CD14-positive monocyte (primary cell): ENCODE measurements at regions not wholly inside any gene's neighbourhood (a gene's known extent, or its start where the extent isn't known, plus 50 kb on each side); places are given as distances from the start of the nearest gene placed in this dataset.

Source experiments
- DNase-seq, 3 donors: peaks; one replicate each; pipeline ENCODE4 v3.0.0-alpha.2; 2011 to 2022
- H2AFZ ChIP-seq: 2 replicates; pipeline ENCODE4 v1.6.0; 2012; ENCODE audit warnings: mild to moderate bottlenecking, low read depth, low read length, inconsistent platforms; ENCODE audit not compliant: insufficient read depth, poor library complexity, severe bottlenecking
- H3K27ac ChIP-seq, 2 donors: 1 replicate in 1 of 2; 2 replicates in 1 of 2; pipeline ENCODE4 v1.5.1; 2012 to 2013; ENCODE audit warnings: low read length in 2 of 2, control low read depth in 1 of 2, inconsistent platforms in 1 of 2, low read depth in 1 of 2, mild to moderate bottlenecking in 1 of 2
- H3K27me3 ChIP-seq, 2 donors: one replicate each; pipeline versions ENCODE4 v1.6.0 to v1.6.1; 2011 to 2013; ENCODE audit warnings: low read length in 2 of 2; ENCODE audit not compliant: control insufficient read depth in 2 of 2, insufficient read depth in 2 of 2
- H3K36me3 ChIP-seq, 2 donors: replicated peaks in 1 of 2; 1 replicate in 1 of 2; 2 replicates in 1 of 2; pipeline versions ENCODE4 v1.5.1 to v1.6.1; 2012 to 2013; ENCODE audit warnings: low read length in 2 of 2, control low read depth in 1 of 2, inconsistent platforms in 1 of 2, mild to moderate bottlenecking in 1 of 2; ENCODE audit not compliant: insufficient read depth in 2 of 2, control insufficient read depth in 1 of 2
- H3K4me1 ChIP-seq, 2 donors: 1 replicate in 1 of 2; 2 replicates in 1 of 2; pipeline versions ENCODE4 v1.5.1 to v1.6.1; 2012 to 2013; ENCODE audit warnings: low read length in 2 of 2, control low read depth in 1 of 2, inconsistent platforms in 1 of 2, mild to moderate bottlenecking in 1 of 2, moderate library complexity in 1 of 2; ENCODE audit not compliant: insufficient read depth in 2 of 2, control insufficient read depth in 1 of 2
- H3K4me2 ChIP-seq: replicated peaks from 2 replicates; pipeline ENCODE3; 2012; ENCODE audit warnings: low read length, moderate library complexity, mild to moderate bottlenecking; ENCODE audit not compliant: poor library complexity, severe bottlenecking; ENCODE audit errors: extremely low read depth
- H3K4me3 ChIP-seq, 3 experiments: fragments of 200-600 bp in 1 of 3; sonication (generic) in 1 of 3; replicated peaks in 1 of 3; 1 replicate in 2 of 3; 2 replicates in 1 of 3; pipeline ENCODE4 v1.5.1; 2011 to 2013; ENCODE audit warnings: low read length in 3 of 3, mild to moderate bottlenecking in 3 of 3, control low read depth in 2 of 3, low read depth in 2 of 3, inconsistent platforms in 1 of 3, moderate library complexity in 1 of 3
- H3K79me2 ChIP-seq: 2 replicates; pipeline ENCODE4 v1.6.0; 2012; ENCODE audit warnings: mild to moderate bottlenecking, control low read depth, inconsistent platforms, low read length, moderate library complexity; ENCODE audit not compliant: insufficient read depth
- H3K9ac ChIP-seq: 2 replicates; pipeline ENCODE4 v1.6.0; 2017; ENCODE audit warnings: low read length, mild to moderate bottlenecking; ENCODE audit not compliant: insufficient read depth, poor library complexity, severe bottlenecking
- H3K9me3 ChIP-seq, 2 donors: replicated peaks in 1 of 2; 1 replicate in 1 of 2; 2 replicates in 1 of 2; pipeline versions ENCODE4 v1.5.1 to v1.6.1; 2012 to 2013; ENCODE audit warnings: low read length in 2 of 2, control low read depth in 1 of 2; ENCODE audit not compliant: control insufficient read depth in 1 of 2, insufficient read depth in 1 of 2
- H4K20me1 ChIP-seq: 2 replicates; pipeline ENCODE4 v1.6.0; 2012; ENCODE audit warnings: mild to moderate bottlenecking, low read length, control low read depth, moderate library complexity; ENCODE audit not compliant: insufficient read depth
- H3K27ac Mint-ChIP-seq, 7 donors: one replicate each; pipeline ENCODE4 v1.8.0; 2020; ENCODE audit warnings: mild to moderate bottlenecking in 7 of 7, mixed read lengths in 7 of 7, moderate library complexity in 6 of 7, inconsistent platforms in 2 of 7
- H3K27me3 Mint-ChIP-seq, 3 donors: one replicate each; pipeline ENCODE4 v1.8.0; 2021 to 2022; ENCODE audit warnings: low read depth in 3 of 3, mild to moderate bottlenecking in 3 of 3, mixed read lengths in 3 of 3, moderate library complexity in 3 of 3, inconsistent platforms in 1 of 3
- H3K36me3 Mint-ChIP-seq, 2 donors: one replicate each; pipeline ENCODE4 v1.8.0; 2020; ENCODE audit warnings: mixed read lengths in 2 of 2, inconsistent platforms in 1 of 2, mild to moderate bottlenecking in 1 of 2
- H3K4me1 Mint-ChIP-seq: one replicate; pipeline ENCODE4 v1.8.0; 2020; ENCODE audit warnings: mild to moderate bottlenecking, mixed read lengths
- H3K4me3 Mint-ChIP-seq, 2 donors: one replicate each; pipeline ENCODE4 v1.8.0; 2020; ENCODE audit warnings: mild to moderate bottlenecking in 2 of 2, mixed read lengths in 2 of 2, moderate library complexity in 1 of 2
- H3K9me3 Mint-ChIP-seq, 7 donors: one replicate each; pipeline ENCODE4 v1.8.0; 2020 to 2022; ENCODE audit warnings: mixed read lengths in 7 of 7, mild to moderate bottlenecking in 6 of 7, moderate library complexity in 6 of 7, inconsistent platforms in 2 of 7
- CTCF ChIP-seq: fragments of 200-600 bp; IDR thresholded peaks from one replicate; pipeline ENCODE4 v1.8.0; 2022; ENCODE audit warnings: antibody characterized with exemption, mild to moderate bottlenecking
- WGBS: methylation state at CpG from one replicate; pipeline ENCODE4 v1.1.5; 2013; ENCODE audit warnings: missing lambda C conversion rate; ENCODE audit not compliant: insufficient coverage; 5-methylcytosine and 5-hydroxymethylcytosine counted together
- intact Hi-C, 2 donors: fragments of 100-400 bp; cut with micrococcal nuclease; formaldehyde crosslinking; loops; one replicate each; pipeline versions ENCODE4 v1.15.0 to v1.15.1; 2023

- Histone ChIP-seq H3K36me3 (no peaks in the 10 kb centered on the region), H3K79me2 (no peaks in the 10 kb centered on the region), H2AFZ (no peak overlapping the region), H3K4me3 (no peak overlapping the region), H3K4me2 (no peak overlapping the region), H3K27ac (no peak overlapping the region), H3K9me3 (no peaks in the 10 kb centered on the region), H3K9ac (no peak overlapping the region), H3K27me3 (no peaks in the 10 kb centered on the region), H3K4me1 (no peaks in the 10 kb centered on the region), H4K20me1 (no peaks in the 10 kb centered on the region)
- intact Hi-C loops = no loop called here
- Mint-ChIP-seq H3K27ac (no peak overlapping the region), H3K4me1 (peaks cover 4% of the 10 kb centered on the region), H3K4me3 (no peak overlapping the region), H3K9me3 (no peaks in the 10 kb centered on the region), H3K27me3 (peaks cover 1 to 6% (median 3%) of the 10 kb centered on the region in 3 donors), H3K36me3 (no peaks in the 10 kb centered on the region)
- TF ChIP-seq CTCF = no peak
- DNase-seq = no peak
- 100% methylated on average over 4 of the region's 6 CpGs for WGBS
Observed at GRCh38 chr10:78619115-78619851, 449.5 kb upstream of the ZMIZ1 start.

DNA sequence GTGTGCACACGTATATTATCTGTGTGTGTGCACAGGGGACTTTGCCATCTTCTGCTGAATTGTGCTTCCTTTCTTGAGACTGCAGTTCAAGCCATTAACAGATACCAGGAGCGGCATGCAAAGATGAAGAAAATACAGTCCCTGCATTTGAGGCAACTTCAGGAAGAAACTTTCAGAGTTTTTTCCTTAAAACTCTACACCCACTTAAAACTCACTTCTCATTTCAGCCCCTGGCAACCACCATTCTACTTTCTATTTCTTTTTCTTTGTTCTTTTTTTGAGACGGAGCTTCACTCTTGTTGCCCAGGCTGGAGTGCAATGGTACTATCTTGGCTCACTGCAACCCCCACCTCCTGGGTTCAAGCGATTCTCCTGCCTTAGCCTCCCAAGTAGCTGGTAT is 448.9 kb upstream of the ZMIZ1 start:
- no peak overlapping the region for H3K4me3 Mint-ChIP-seq

More for the DNA sequence above, 448.9 kb upstream of the ZMIZ1 start:
- 92% methylated on average over 2 of the region's 4 CpGs for WGBS
- Histone ChIP-seq H3K27ac (no peak overlapping the region), H3K4me1 (no peaks in the 10 kb centered on the region), H3K4me3 (no peak overlapping the region), H3K79me2 (no peaks in the 10 kb centered on the region), H3K9ac (no peak overlapping the region), H4K20me1 (no peaks in the 10 kb centered on the region), H3K4me2 (no peak overlapping the region), H3K36me3 (no peaks in the 10 kb centered on the region), H2AFZ (no peak overlapping the region), H3K9me3 (no peaks in the 10 kb centered on the region), H3K27me3 (no peaks in the 10 kb centered on the region)
- H3K36me3 Mint-ChIP-seq = no peaks in the 10 kb centered on the region
- peaks cover 4% of the 10 kb centered on the region for H3K4me1 Mint-ChIP-seq
- no peak for DNase-seq
- H3K27ac Mint-ChIP-seq = no peak overlapping the region
- TF ChIP-seq CTCF = no peak
- H3K9me3 Mint-ChIP-seq = no peaks in the 10 kb centered on the region
- H3K27me3 Mint-ChIP-seq = peaks cover 1 to 6% (median 3%) of the 10 kb centered on the region in 3 donors
- intact Hi-C loops = no loop called here
